Choroid plexus epithelial cell (primary cell): ENCODE measurements at regions not wholly inside any gene's neighbourhood (a gene's known extent, or its start where the extent isn't known, plus 50 kb on each side); places are given as distances from the start of the nearest gene placed in this dataset.

ENCODE experiments used
- DNase-seq: peaks from one replicate; pipeline ENCODE4 v3.0.0-alpha.2; 2010; ENCODE audit warnings: low read depth
- H3K4me3 ChIP-seq: 2 replicates; pipeline ENCODE4 v1.5.1; 2011; ENCODE audit warnings: low read depth, mild to moderate bottlenecking, control low read depth, low read length, moderate library complexity
- CTCF ChIP-seq: conservative IDR thresholded peaks from 2 replicates; pipeline ENCODE4 v1.5.1; 2011; ENCODE audit warnings: low read depth, mild to moderate bottlenecking, control low read depth, inconsistent platforms, low read length, moderate library complexity

DNA sequence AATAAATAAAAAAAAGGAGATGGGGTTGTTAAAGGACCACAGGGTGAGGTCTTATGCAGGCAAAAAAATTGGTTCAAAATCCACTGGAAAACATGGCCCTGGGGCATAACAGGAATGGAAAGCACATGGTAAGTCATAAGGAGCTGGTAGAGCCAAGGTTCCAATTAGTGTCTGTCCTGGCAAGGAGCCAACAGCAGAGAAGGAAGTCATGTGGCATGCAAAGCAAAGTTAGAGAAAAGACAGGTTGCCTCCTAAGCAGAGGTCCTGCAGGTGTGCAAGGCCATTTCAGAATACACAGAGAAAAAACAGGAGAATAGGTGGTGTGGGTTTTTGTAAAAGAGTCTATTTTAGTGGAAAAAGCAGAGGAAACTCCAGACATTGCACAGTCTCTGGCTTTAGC, 1881.7 kb downstream of the ARAP2 start:
- TF ChIP-seq CTCF: no peak
- no peak overlapping the region for H3K4me3 ChIP-seq
- DNase-seq: no peak

- DNase-seq: no peak
- H3K4me3 ChIP-seq: no peak overlapping the region
- TF ChIP-seq CTCF: no peak
Observed at GRCh38 chr4:34363842-34364241, 1880.5 kb downstream of the ARAP2 start.

DNA sequence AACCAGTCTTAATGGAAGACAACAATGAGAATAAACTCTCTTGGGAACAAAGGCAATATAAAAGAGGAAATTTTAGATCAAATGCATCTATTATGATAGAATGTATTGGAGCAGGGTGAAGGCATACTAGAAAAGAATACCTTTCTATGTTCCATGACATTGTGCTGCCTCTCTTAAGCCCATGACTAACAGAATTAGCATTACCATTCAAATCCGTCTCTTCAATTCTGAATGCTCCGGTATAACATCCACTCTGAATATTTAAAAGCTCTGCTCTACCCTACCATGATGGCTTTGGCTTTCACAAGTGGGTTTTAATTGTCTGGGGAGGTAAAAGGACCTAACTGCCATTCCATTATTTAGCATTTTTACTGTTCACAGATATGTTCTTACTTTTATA, 1878.4 kb downstream of the ARAP2 start:
- no peak for TF ChIP-seq CTCF
- no peak for DNase-seq
- no peak overlapping the region for H3K4me3 ChIP-seq

DNA sequence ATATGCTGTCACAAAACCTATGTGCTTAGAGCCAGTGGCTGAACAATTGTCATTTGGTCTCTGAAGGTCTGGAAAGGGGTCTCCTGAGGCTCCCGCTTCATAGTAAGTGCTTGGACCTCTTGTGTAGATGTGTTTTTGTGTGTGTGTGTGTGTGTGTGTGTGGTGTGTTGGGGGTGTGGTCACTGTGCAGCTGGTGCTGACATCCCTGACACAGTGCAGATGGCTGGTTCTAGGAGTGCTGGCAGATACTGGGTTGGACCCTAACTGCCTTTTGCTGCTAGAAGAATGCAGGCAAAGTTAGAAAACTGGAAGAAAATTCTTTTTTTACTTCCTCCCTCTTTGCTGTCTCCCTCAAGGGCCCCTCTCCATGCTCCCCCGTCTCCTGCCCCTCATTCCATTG, 1872.6 kb downstream of the ARAP2 start:
- no peak for DNase-seq
- no peak for TF ChIP-seq CTCF
- no peak overlapping the region for H3K4me3 ChIP-seq

GRCh38 chr4:34372815-34373214, 1871.5 kb downstream of the ARAP2 start:
- no peak for DNase-seq
- H3K4me3 ChIP-seq: no peak overlapping the region
- TF ChIP-seq CTCF: no peak

- TF ChIP-seq CTCF: no peak
- no peak for DNase-seq
- H3K4me3 ChIP-seq: no peak overlapping the region
Observed at GRCh38 chr4:34373456-34373855, 1870.9 kb downstream of the ARAP2 start.

DNA sequence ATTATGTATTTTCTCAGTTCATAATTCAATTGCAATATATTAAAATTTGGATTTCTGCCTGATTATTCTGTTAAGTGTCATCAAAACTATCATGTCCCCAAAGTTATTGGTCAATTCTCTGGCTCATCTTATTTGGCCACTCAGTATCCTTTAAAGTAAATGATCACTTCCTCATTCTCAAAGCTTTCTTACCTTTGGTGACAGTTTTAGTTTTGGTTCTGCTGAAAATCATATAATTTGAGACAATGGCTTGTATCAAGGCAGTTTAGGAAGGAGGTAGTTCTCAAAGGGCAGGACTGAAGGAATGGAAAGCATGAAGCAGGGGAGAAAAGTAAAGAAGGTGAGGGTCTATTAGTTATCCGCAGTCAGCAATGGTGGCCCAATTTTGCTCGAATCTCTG, 1832.1 kb downstream of the ARAP2 start:
- no peak for TF ChIP-seq CTCF
- H3K4me3 ChIP-seq: no peak overlapping the region
- no peak for DNase-seq
